BLaER1 treated with 17β-estradiol and CSF1 and Interleukin-3, amounts not matched to agents 10 nM and 100 nM (cell line): ENCODE measurements at regions not wholly inside any gene's neighbourhood (a gene's known extent, or its start where the extent isn't known, plus 50 kb on each side); places are given as distances from the start of the nearest gene placed in this dataset.

Source experiments
- H3K27ac ChIP-seq, 11 experiments: shearing (Covaris generic); formaldehyde crosslinking; 2 replicates each; pipeline ENCODE4 v1.8.1; 2022
- H3K27me3 ChIP-seq, 11 experiments: shearing (Covaris generic); formaldehyde crosslinking; 2 replicates each; pipeline ENCODE4 v1.8.1; 2022
- H3K36me3 ChIP-seq, 11 experiments: shearing (Covaris generic); formaldehyde crosslinking; 2 replicates each; pipeline ENCODE4 v1.8.1; 2022
- H3K4me1 ChIP-seq, 10 experiments: shearing (Covaris generic); formaldehyde crosslinking; 2 replicates each; pipeline ENCODE4 v1.8.1; 2022
- H3K4me2 ChIP-seq, 11 experiments: shearing (Covaris generic); formaldehyde crosslinking; 2 replicates each; pipeline ENCODE4 v1.8.1; 2022
- H3K4me3 ChIP-seq, 10 experiments: shearing (Covaris generic); formaldehyde crosslinking; 2 replicates each; pipeline ENCODE4 v1.8.1; 2022
- H3K9ac ChIP-seq, 11 experiments: shearing (Covaris generic); formaldehyde crosslinking; 2 replicates each; pipeline ENCODE4 v1.8.1; 2022
- H3K9me3 ChIP-seq, 11 experiments: shearing (Covaris generic); formaldehyde crosslinking; replicated peaks in 1 of 11; 2 replicates each; pipeline ENCODE4 v1.8.1; 2022
- H4K20me1 ChIP-seq, 11 experiments: shearing (Covaris generic); formaldehyde crosslinking; 2 replicates each; pipeline ENCODE4 v1.8.1; 2022
- Cebpa-rat ChIP-seq, 11 experiments: shearing (Covaris generic); IDR thresholded peaks; 2 replicates each; pipeline ENCODE4 v1.8.1; 2022

DNA sequence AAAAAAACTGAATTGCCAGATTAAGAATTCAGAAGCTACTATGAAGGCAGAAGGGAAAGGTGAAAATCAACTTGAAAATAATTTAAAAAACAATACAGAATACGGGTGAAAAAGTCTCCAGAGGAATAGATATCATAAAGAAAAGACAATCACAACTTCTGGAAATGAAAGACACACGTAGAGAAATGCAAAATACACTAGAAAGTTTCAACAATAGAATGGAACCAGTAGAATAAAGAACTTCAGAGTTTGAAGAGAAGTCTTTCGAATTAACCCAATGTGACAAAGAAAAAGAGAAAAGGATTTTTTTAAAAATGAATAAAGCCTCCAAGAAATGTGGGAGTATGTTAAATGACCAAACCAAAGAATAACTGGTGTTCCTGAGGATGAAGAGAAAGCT is 263.8 kb upstream of the FAT3 start:
- Histone ChIP-seq H3K4me2 (no peak overlapping the region), H3K9me3 (peaks cover 19 to 30% (median 26%) of the 10 kb centered on the region in 11 experiments), H3K36me3 (no peaks in the 10 kb centered on the region), H3K4me1 (no peaks in the 10 kb centered on the region), H3K27ac (no peak overlapping the region), H3K9ac (no peak overlapping the region), H3K4me3 (no peak overlapping the region), H3K27me3 (no peaks in the 10 kb centered on the region), H4K20me1 (no peaks in the 10 kb centered on the region)
- TF ChIP-seq Cebpa-rat (IDR thresholded peaks at IDR 0.05): no peak

- Histone ChIP-seq H3K27ac (no peak overlapping the region), H3K4me3 (no peak overlapping the region), H3K27me3 (no peaks in the 10 kb centered on the region), H3K36me3 (no peaks in the 10 kb centered on the region), H3K4me2 (no peak overlapping the region), H3K4me1 (no peaks in the 10 kb centered on the region), H3K9ac (no peak overlapping the region), H3K9me3 (peaks cover 19 to 30% (median 26%) of the 10 kb centered on the region in 11 experiments), H4K20me1 (no peaks in the 10 kb centered on the region)
- TF ChIP-seq Cebpa-rat (IDR thresholded peaks at IDR 0.05): no peak
Measured at GRCh38 chr11:91959411-91959810, 265.2 kb upstream of the FAT3 start.

DNA sequence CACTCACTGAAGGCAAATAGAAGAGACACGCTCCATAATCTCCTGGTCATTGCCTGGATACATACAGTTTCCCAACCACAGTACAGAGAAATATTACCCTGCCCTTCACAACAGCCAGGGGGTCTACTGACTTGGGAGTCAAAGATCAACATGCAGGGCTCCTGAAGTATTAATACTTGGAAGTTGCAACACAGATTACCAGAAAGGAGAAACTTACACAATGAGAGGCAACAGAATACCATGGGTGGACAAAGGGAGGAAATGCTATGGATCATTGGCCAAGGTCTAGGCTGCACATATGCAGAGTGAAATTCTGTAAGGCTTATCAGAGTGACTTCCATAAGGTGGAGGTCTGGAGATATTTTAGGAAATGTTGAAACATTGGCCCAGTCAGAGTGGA is 267.9 kb upstream of the FAT3 start:
- Histone ChIP-seq H3K9ac (no peak overlapping the region), H3K9me3 (peaks cover 19 to 30% (median 25%) of the 10 kb centered on the region in 11 experiments), H3K27ac (no peak overlapping the region), H4K20me1 (no peaks in the 10 kb centered on the region), H3K4me3 (no peak overlapping the region), H3K36me3 (no peaks in the 10 kb centered on the region), H3K4me2 (no peak overlapping the region), H3K27me3 (no peaks in the 10 kb centered on the region), H3K4me1 (no peaks in the 10 kb centered on the region)
- no peak for TF ChIP-seq Cebpa-rat (IDR thresholded peaks at IDR 0.05)

DNA sequence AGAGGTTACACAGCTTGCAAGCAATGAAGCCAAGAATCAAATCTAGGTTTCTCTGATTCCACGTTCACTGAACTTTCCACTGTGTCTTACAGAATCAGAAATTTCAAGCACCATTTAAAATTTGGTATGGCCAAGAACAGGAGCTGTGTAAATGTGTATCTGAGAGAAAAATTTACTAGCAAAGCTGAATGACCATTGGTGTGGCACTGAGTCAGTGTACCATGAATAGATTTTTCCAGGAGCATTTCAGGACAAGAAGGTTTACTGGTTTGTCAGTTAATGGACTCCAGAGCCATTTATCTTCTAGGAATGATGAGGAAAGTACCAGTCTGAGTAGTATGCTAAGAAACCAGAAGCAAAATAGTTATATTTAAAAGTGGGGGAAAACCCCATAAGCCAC is 269.4 kb upstream of the FAT3 start:
- Histone ChIP-seq H3K9ac (no peak overlapping the region), H3K36me3 (no peaks in the 10 kb centered on the region), H3K27me3 (no peaks in the 10 kb centered on the region), H3K4me3 (no peak overlapping the region), H3K9me3 (peaks cover 4 to 15% (median 11%) of the 10 kb centered on the region in 11 experiments; a peak in 20 of 22 replicates), H3K27ac (no peak overlapping the region), H3K4me1 (no peaks in the 10 kb centered on the region), H3K4me2 (no peak overlapping the region), H4K20me1 (no peaks in the 10 kb centered on the region)
- no peak for TF ChIP-seq Cebpa-rat (IDR thresholded peaks at IDR 0.05)

- Histone ChIP-seq H3K4me3 (no peak overlapping the region), H3K27me3 (no peaks in the 10 kb centered on the region)
Measured at GRCh38 chr11:91952056-91952455, 272.6 kb upstream of the FAT3 start.

DNA sequence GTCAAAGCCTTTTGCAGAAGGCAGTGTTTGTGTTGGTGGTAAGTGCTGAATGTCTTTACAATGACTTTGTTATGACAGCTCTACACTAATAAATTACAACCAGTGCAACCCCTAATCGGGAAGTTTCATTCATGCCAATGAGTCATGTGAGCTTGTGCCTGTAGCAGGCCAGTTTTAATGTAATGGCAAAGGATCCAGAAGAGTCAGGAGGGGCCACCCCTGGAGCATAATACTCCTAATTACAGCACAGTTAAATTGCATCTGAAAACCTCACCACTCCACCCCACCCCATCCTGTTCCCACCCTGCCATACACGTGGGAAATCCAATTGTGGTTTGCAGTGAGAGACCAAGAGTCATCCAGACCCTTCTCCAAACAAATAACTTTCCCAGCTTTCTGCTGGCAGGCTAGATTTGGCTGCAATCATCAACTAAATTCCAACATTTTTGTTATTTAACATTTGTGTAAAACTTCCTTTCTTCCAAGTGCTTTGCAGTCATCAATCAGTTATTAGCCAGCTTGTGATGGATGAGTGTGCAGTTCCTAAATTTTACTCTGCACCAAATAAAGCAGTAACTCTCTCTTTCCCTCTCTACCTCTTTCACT is 277.3 kb upstream of the FAT3 start:
- no peaks in the 10 kb centered on the region for H3K27me3 ChIP-seq
- no peak overlapping the region for H3K27ac ChIP-seq
- H3K9me3 ChIP-seq: peaks cover 0 to 3% (median 0%) of the 10 kb centered on the region in 11 experiments; a peak in 1 of 22 replicates
- no peaks in the 10 kb centered on the region for H3K36me3 ChIP-seq
- H3K4me2 ChIP-seq: peak overlapping the region in 2 of 11 experiments; percentile 12 to 38; a peak in 2 of 22 replicates
- H3K9ac ChIP-seq: no peak overlapping the region
- H4K20me1 ChIP-seq: no peaks in the 10 kb centered on the region
- no peak for TF ChIP-seq Cebpa-rat (IDR thresholded peaks at IDR 0.05)
- H3K4me3 ChIP-seq: no peak overlapping the region
- H3K4me1 ChIP-seq: peaks cover 0 to 15% (median 2%) of the 10 kb centered on the region in 10 experiments; a peak in 6 of 20 replicates

More at GRCh38 chr11:91952056-91952455, 272.6 kb upstream of the FAT3 start:
- no peaks in the 10 kb centered on the region for H3K36me3 ChIP-seq
- H4K20me1 ChIP-seq: no peaks in the 10 kb centered on the region
- H3K4me2 ChIP-seq: no peak overlapping the region
- H3K9ac ChIP-seq: no peak overlapping the region
- no peaks in the 10 kb centered on the region for H3K9me3 ChIP-seq
- peaks cover 0 to 7% (median 0%) of the 10 kb centered on the region in 10 experiments; a peak in 4 of 20 replicates for H3K4me1 ChIP-seq
- H3K27ac ChIP-seq: no peak overlapping the region
- TF ChIP-seq Cebpa-rat (IDR thresholded peaks at IDR 0.05): no peak

GRCh38 chr11:91946397-91946951 is 278.1 kb upstream of the FAT3 start:
- peaks cover 0 to 3% (median 0%) of the 10 kb centered on the region in 11 experiments; a peak in 1 of 22 replicates for H3K9me3 ChIP-seq
- no peak overlapping the region for H3K9ac ChIP-seq
- H3K4me1 ChIP-seq: peaks cover 0 to 15% (median 2%) of the 10 kb centered on the region in 10 experiments; a peak in 6 of 20 replicates
- no peaks in the 10 kb centered on the region for H4K20me1 ChIP-seq
- H3K4me3 ChIP-seq: no peak overlapping the region
- no peak overlapping the region for H3K4me2 ChIP-seq
- no peaks in the 10 kb centered on the region for H3K27me3 ChIP-seq
- no peak for TF ChIP-seq Cebpa-rat (IDR thresholded peaks at IDR 0.05)
- no peak overlapping the region for H3K27ac ChIP-seq
- H3K36me3 ChIP-seq: no peaks in the 10 kb centered on the region

- Histone ChIP-seq H3K4me1 (no peaks in the 10 kb centered on the region), H3K27me3 (no peaks in the 10 kb centered on the region), H3K9ac (no peak overlapping the region), H3K9me3 (no peaks in the 10 kb centered on the region), H3K4me2 (no peak overlapping the region), H3K4me3 (no peak overlapping the region), H3K27ac (no peak overlapping the region), H3K36me3 (no peaks in the 10 kb centered on the region), H4K20me1 (no peaks in the 10 kb centered on the region)
- TF ChIP-seq Cebpa-rat (IDR thresholded peaks at IDR 0.05): no peak
Measured at GRCh38 chr11:91935120-91935519, 289.5 kb upstream of the FAT3 start.

DNA sequence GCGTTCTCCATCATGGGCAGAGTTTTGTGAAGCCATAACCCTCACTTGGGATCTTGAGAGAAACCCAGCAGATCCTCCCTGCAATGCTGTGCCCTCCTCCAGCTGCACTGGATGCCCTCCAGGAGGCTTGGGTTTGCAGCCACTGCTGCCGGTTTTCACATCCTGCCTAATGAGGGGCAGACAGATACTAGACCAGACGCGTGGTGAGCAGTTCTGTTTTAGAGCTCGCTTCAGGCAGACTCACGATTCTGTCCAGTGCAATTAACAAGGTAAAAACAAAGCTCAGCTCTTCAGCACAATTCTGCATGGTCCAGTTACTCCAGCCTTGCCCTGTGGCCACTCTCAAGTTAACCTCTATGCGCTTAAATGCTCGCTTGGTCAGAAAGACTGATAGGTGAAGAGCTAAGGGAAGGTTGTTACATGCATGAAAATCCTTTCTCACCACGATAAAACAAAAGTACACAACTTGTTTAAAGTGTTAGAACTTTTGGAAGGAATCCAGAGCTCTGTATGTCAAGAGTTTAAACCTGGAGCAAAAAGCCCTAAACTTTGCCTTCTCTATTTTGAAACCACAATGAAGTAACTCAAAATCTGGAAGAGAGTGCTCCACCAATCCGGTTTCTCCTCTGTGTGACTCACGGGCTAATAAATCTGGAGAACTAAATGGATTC is 292.3 kb upstream of the FAT3 start:
- Histone ChIP-seq H3K9ac (no peak overlapping the region), H3K27me3 (no peaks in the 10 kb centered on the region), H3K36me3 (no peaks in the 10 kb centered on the region), H3K4me3 (no peak overlapping the region), H3K4me1 (no peaks in the 10 kb centered on the region), H3K27ac (no peak overlapping the region), H3K4me2 (no peak overlapping the region), H4K20me1 (no peaks in the 10 kb centered on the region), H3K9me3 (no peaks in the 10 kb centered on the region)
- TF ChIP-seq Cebpa-rat (IDR thresholded peaks at IDR 0.05): no peak
